Colonic mucosa (tissue), 4 donors: ENCODE measurements at regions not wholly inside any gene's neighbourhood (a gene's known extent, or its start where the extent isn't known, plus 50 kb on each side); places are given as distances from the start of the nearest gene placed in this dataset.

ENCODE experiments used
- DNase-seq: peaks from one replicate; pipeline ENCODE4 v3.0.0-alpha.2; 2020
- H3K27ac ChIP-seq: fragments of 200-600 bp; one replicate; pipeline ENCODE4 v1.8.0; 2021
- H3K27me3 ChIP-seq: fragments of 200-600 bp; one replicate; pipeline ENCODE4 v1.8.0; 2021
- H3K36me3 ChIP-seq: fragments of 200-600 bp; one replicate; pipeline ENCODE4 v1.8.0; 2021
- H3K4me1 ChIP-seq: fragments of 200-600 bp; one replicate; pipeline ENCODE4 v1.8.0; 2021; ENCODE audit warnings: mild to moderate bottlenecking
- H3K4me3 ChIP-seq: fragments of 200-600 bp; one replicate; pipeline ENCODE4 v1.8.0; 2021
- H3K9ac ChIP-seq, 2 donors: one replicate each; pipeline ENCODE4 v1.7.0; 2013; ENCODE audit warnings: control low read depth in 2 of 2, low read depth in 2 of 2, low read length in 2 of 2
- H3K9me3 ChIP-seq: fragments of 200-600 bp; one replicate; pipeline ENCODE4 v1.8.0; 2021
- CTCF ChIP-seq: fragments of 200-600 bp; IDR thresholded peaks from one replicate; pipeline ENCODE4 v1.8.0; 2022; ENCODE audit warnings: antibody characterized with exemption, mild to moderate bottlenecking
- intact Hi-C: fragments of 100-400 bp; cut with DNase I; formaldehyde crosslinking; loops from one replicate; pipeline ENCODE4 v1.14.1; 2022
- donor health status: healthy.
- donor health status: DM: no; HTN: no; CAD: no.
- donor health status: DM: no; HTN: no; CAD: no.

DNA sequence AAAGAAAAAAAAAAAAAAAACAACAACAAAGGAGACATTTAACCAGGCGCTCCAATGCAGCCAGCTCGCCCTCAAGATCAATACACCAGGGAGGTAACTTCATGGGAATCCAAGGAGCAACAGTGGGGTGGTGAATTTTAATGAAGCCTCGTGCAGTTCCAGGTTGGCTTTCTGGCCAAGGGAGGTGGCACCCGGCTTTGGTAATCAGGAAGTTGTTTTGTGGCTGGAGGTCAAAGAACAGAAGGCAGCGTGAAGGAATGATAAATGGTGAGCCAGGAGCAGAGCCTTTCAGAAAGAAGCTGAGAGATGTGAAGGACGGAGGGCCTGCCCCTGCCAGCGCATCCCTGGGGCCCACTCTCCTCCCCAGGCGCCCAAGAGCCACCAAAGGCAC, 188.2 kb upstream of the TSC22D1 start:
- no peak for TF ChIP-seq CTCF
- Histone ChIP-seq H3K36me3 (no peaks in the 10 kb centered on the region), H3K27me3 (no peaks in the 10 kb centered on the region), H3K9me3 (no peaks in the 10 kb centered on the region), H3K27ac (peak overlapping the region; percentile 88), H3K9ac (peak overlapping the region in 1 of 2 donors; percentile 73), H3K4me3 (no peak overlapping the region), H3K4me1 (peaks cover 22% of the 10 kb centered on the region)
- DNase-seq, result peak; percentile 83
- intact Hi-C loops, result no loop called here

DNA sequence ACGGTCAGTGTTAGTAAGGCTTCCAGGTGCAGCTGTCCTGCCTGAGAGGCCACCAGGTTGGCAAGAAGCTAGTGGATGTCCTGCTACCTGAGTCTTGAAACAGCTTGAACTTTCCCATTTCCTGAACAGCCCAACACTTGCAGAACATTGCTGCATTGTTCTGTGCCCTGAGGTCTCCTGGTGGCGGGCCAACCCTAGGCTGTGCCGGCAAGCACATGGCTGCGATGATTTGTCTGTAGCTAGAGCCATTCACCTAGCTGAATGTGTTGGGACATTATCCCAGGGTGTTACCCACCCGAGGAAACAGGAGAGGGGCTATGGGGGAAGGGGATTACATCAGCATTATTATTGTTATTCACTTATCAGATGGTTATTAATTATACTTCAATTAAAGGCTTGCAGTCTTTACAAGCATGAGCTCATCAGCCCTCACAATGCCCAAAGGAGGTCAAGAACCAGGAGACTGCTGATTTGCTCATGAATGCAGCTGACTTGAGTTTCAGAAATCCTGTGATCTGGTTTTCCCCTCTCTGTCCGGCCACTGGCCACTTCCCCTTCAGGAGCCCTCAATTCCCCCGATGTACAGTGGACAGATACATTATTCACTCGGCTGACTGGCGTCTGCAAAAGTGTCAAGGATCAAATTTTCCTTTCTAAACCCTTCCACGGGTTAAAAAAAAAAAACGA, 187.6 kb upstream of the TSC22D1 start:
- H3K36me3 ChIP-seq, result no peaks in the 10 kb centered on the region
- H3K27me3 ChIP-seq, result no peaks in the 10 kb centered on the region
- H3K9ac ChIP-seq, result peak overlapping the region in 1 of 2 donors; percentile 73
- peak overlapping the region; percentile 88 for H3K27ac ChIP-seq
- no peak for TF ChIP-seq CTCF
- H3K4me3 ChIP-seq, result no peak overlapping the region
- intact Hi-C loops, result no loop called here
- DNase-seq, result no peak
- no peaks in the 10 kb centered on the region for H3K9me3 ChIP-seq
- peaks cover 25% of the 10 kb centered on the region for H3K4me1 ChIP-seq

- Histone ChIP-seq H3K9me3 (no peaks in the 10 kb centered on the region), H3K9ac (no peak overlapping the region), H3K27me3 (no peaks in the 10 kb centered on the region), H3K4me1 (peaks cover 30% of the 10 kb centered on the region), H3K36me3 (no peaks in the 10 kb centered on the region), H3K4me3 (no peak overlapping the region), H3K27ac (peak overlapping the region; percentile 88)
- intact Hi-C loops, result no loop called here
- no peak for TF ChIP-seq CTCF
- DNase-seq, result no peak
Observed at GRCh38 chr13:44762911-44763310, 186.8 kb upstream of the TSC22D1 start.

GRCh38 chr13:44760434-44760833, 184.3 kb upstream of the TSC22D1 start:
- H3K9me3 ChIP-seq, result no peaks in the 10 kb centered on the region
- peaks cover 32% of the 10 kb centered on the region for H3K4me1 ChIP-seq
- H3K27ac ChIP-seq, result peak overlapping the region; percentile 80
- intact Hi-C loops, result no loop called here
- H3K36me3 ChIP-seq, result no peaks in the 10 kb centered on the region
- TF ChIP-seq CTCF, result no peak
- no peak for DNase-seq
- H3K4me3 ChIP-seq, result no peak overlapping the region
- no peaks in the 10 kb centered on the region for H3K27me3 ChIP-seq
- H3K9ac ChIP-seq, result peak overlapping the region in 1 of 2 donors; percentile 72

GRCh38 chr13:44759384-44760360, 183.5 kb upstream of the TSC22D1 start:
- H3K36me3 ChIP-seq, result no peaks in the 10 kb centered on the region
- no peaks in the 10 kb centered on the region for H3K27me3 ChIP-seq
- peak overlapping the region in 1 of 2 donors; percentile 72 for H3K9ac ChIP-seq
- H3K9me3 ChIP-seq, result no peaks in the 10 kb centered on the region
- H3K27ac ChIP-seq, result peak overlapping the region; percentile 80
- H3K4me3 ChIP-seq, result no peak overlapping the region
- intact Hi-C loops, result no loop called here
- no peak for TF ChIP-seq CTCF
- H3K4me1 ChIP-seq, result peaks cover 32% of the 10 kb centered on the region
- no peak for DNase-seq
